CD4-positive, alpha-beta T cell treated with Interferon alpha-2 for 1 hour (primary cell): ENCODE measurements at regions not wholly inside any gene's neighbourhood (a gene's known extent, or its start where the extent isn't known, plus 50 kb on each side); places are given as distances from the start of the nearest gene placed in this dataset.

ENCODE experiments used
- DNase-seq, 2 donors: peaks; one replicate each; pipeline ENCODE4 v3.0.0-alpha.2; 2020 to 2022

- DNase-seq: no peak
These were observed 291.1 kb downstream of the USP25 start for GRCh38 chr21:16020878-16021277.

- no peak for DNase-seq
These were observed 292.3 kb downstream of the USP25 start for GRCh38 chr21:16022116-16022515.

- no peak for DNase-seq
These were observed 293.1 kb downstream of the USP25 start for GRCh38 chr21:16022921-16023320.

GRCh38 chr21:16028142-16028541 is 298.4 kb downstream of the USP25 start:
- no peak for DNase-seq

- no peak for DNase-seq
These were observed 299.2 kb downstream of the USP25 start for GRCh38 chr21:16028941-16029464.

GRCh38 chr21:16033193-16033592 is 303.4 kb downstream of the USP25 start:
- DNase-seq: no peak

GRCh38 chr21:16034446-16035190 is 304.8 kb downstream of the USP25 start:
- no peak for DNase-seq

- no peak for DNase-seq
These were observed 307.7 kb downstream of the USP25 start for GRCh38 chr21:16037421-16037955.

GRCh38 chr21:16040601-16041000 is 310.8 kb downstream of the USP25 start:
- DNase-seq: no peak

GRCh38 chr21:16044676-16045075 is 314.9 kb downstream of the USP25 start:
- no peak for DNase-seq

GRCh38 chr21:16046656-16047330 is 317.0 kb downstream of the USP25 start:
- DNase-seq: no peak

GRCh38 chr21:16047904-16048303 is 318.1 kb downstream of the USP25 start:
- DNase-seq: no peak

GRCh38 chr21:16055014-16055413 is 325.2 kb downstream of the USP25 start:
- DNase-seq: no peak

- no peak for DNase-seq
These were observed 329.1 kb downstream of the USP25 start for GRCh38 chr21:16058896-16059295.

- no peak for DNase-seq
These were observed 330.2 kb downstream of the USP25 start for GRCh38 chr21:16059981-16060380.

GRCh38 chr21:16061194-16061593 is 331.4 kb downstream of the USP25 start:
- DNase-seq: no peak

GRCh38 chr21:16069178-16070112 is 339.7 kb downstream of the USP25 start:
- no peak for DNase-seq

- DNase-seq: no peak
These were observed 340.4 kb downstream of the USP25 start for GRCh38 chr21:16070207-16070651.

GRCh38 chr21:16071092-16071491 is 341.3 kb downstream of the USP25 start:
- DNase-seq: no peak

- no peak for DNase-seq
These were observed 342.0 kb downstream of the USP25 start for GRCh38 chr21:16071761-16072160.

GRCh38 chr21:16072221-16072620 is 342.4 kb downstream of the USP25 start:
- DNase-seq: no peak

GRCh38 chr21:16072737-16073136 is 343.0 kb downstream of the USP25 start:
- DNase-seq: no peak

- no peak for DNase-seq
These were observed 343.8 kb downstream of the USP25 start for GRCh38 chr21:16073586-16073985.
